Stomach (tissue), 4 donors: ENCODE measurements at regions not wholly inside any gene's neighbourhood (a gene's known extent, or its start where the extent isn't known, plus 50 kb on each side); places are given as distances from the start of the nearest gene placed in this dataset.

Experiments used
- CTCF ChIP-seq, 7 experiments: fragments of 450-650 bp in 4 of 7; fragments of 200-600 bp in 3 of 7; sonication (generic) in 3 of 7; IDR thresholded peaks; one replicate each; pipeline ENCODE4 v1.5.1; 2016 to 2019; ENCODE audit warnings: antibody characterized with exemption in 7 of 7, control low read depth in 2 of 7, mild to moderate bottlenecking in 1 of 7
- EP300 ChIP-seq: sonication (generic); formaldehyde crosslinking; IDR thresholded peaks from one replicate; pipeline ENCODE4 v1.6.1; 2017; ENCODE audit warnings: antibody characterized with exemption
- POLR2A ChIP-seq, 4 donors: fragments of 450-650 bp; IDR thresholded peaks; one replicate each; pipeline ENCODE4 v1.6.1; 2016; ENCODE audit warnings: antibody characterized with exemption in 4 of 4, control low read depth in 2 of 4, mild to moderate bottlenecking in 1 of 4, moderate library complexity in 1 of 4
- POLR2AphosphoS5 ChIP-seq, 3 donors: sonication (generic); formaldehyde crosslinking; IDR thresholded peaks; one replicate each; pipeline ENCODE4 v1.6.1; 2016; ENCODE audit warnings: antibody characterized with exemption in 3 of 3

- TF ChIP-seq CTCF (IDR thresholded peaks at IDR 0.05): no peak
- TF ChIP-seq POLR2A (IDR thresholded peaks at IDR 0.05): no peak
- TF ChIP-seq EP300: no peak
- TF ChIP-seq POLR2AphosphoS5 (IDR thresholded peaks at IDR 0.05): no peak
Measured at GRCh38 chr7:57344957-57345356, 105.0 kb upstream of the ZNF716 start.
